ENCODE measurements at regions not wholly inside any gene's neighbourhood (a gene's known extent, or its start where the extent isn't known, plus 50 kb on each side); places are given as distances from the start of the nearest gene placed in this dataset.

- ATAC-seq = peak; percentile 24; the same call in 1 of the 3 replicates
Observed at GRCh38 chr4:176383273-176384077, 63.7 kb downstream of the SPCS3 start.

DNA sequence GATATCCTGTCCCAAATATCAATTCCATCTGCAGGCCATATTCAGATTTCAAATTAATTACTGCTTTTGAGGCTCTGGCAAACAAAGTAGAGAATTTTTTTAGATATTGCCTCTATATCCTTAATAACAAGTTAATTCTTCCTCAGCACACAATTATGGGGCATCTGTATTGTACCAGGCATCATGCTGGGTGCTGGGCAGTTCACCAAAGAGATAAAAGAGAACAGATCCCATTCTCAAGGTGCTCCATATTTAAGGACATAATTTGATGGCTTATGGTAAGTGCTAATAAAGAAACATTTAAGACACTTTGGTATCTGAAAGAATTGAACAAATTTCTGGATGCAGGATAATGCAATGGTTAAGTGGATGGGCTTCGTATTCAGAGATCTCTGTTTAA is 65.8 kb downstream of the SPCS3 start:
- no peak for ATAC-seq
- TF ChIP-seq ARNTL (CRISPR knock-in tag; IDR thresholded peaks at IDR 0.05; ENCODE audit: borderline replicate concordance, low read depth) = no peak
- TF ChIP-seq, protein P1, sequence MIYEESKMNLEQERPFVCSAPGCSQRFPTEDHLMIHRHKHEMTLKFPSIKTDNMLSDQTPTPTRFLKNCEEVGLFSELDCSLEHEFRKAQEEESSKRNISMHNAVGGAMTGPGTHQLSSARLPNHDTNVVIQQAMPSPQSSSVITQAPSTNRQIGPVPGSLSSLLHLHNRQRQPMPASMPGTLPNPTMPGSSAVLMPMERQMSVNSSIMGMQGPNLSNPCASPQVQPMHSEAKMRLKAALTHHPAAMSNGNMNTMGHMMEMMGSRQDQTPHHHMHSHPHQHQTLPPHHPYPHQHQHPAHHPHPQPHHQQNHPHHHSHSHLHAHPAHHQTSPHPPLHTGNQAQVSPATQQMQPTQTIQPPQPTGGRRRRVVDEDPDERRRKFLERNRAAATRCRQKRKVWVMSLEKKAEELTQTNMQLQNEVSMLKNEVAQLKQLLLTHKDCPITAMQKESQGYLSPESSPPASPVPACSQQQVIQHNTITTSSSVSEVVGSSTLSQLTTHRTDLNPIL (CRISPR knock-in tag; IDR thresholded peaks at IDR 0.05; ENCODE audit: low read depth) = no peak
- no peak for TF ChIP-seq ISL1 (CRISPR knock-in tag; IDR thresholded peaks at IDR 0.05)
- no peak for TF ChIP-seq TCF4 (CRISPR knock-in tag; IDR thresholded peaks at IDR 0.05; ENCODE audit: borderline replicate concordance)
- no peak for TF ChIP-seq ZC3H10 (CRISPR knock-in tag; IDR thresholded peaks at IDR 0.05)
- TF ChIP-seq GLIS3 (CRISPR knock-in tag; IDR thresholded peaks at IDR 0.05) = no peak
- TF ChIP-seq ZFP3 (CRISPR knock-in tag; IDR thresholded peaks at IDR 0.05) = no peak
- TF ChIP-seq PPARA (CRISPR knock-in tag; IDR thresholded peaks at IDR 0.05; ENCODE audit: borderline replicate concordance) = no peak
- TF ChIP-seq ZNF8 (CRISPR knock-in tag; IDR thresholded peaks at IDR 0.05) = no peak
- no peak for TF ChIP-seq TSHZ2 (CRISPR knock-in tag; IDR thresholded peaks at IDR 0.05)
- no peak for TF ChIP-seq POU6F1 (CRISPR knock-in tag; IDR thresholded peaks at IDR 0.05; ENCODE audit: borderline replicate concordance, low read depth)
- TF ChIP-seq CSDC2 (CRISPR knock-in tag; IDR thresholded peaks at IDR 0.05) = no peak
- no peak for TF ChIP-seq ZFP30 (CRISPR knock-in tag; IDR thresholded peaks at IDR 0.05)
- TF ChIP-seq BACH2 (CRISPR knock-in tag; IDR thresholded peaks at IDR 0.05; ENCODE audit: borderline replicate concordance) = no peak
- no peak for TF ChIP-seq RARB (CRISPR knock-in tag; IDR thresholded peaks at IDR 0.05)
- TF ChIP-seq ZNF70 (CRISPR knock-in tag; IDR thresholded peaks at IDR 0.05) = no peak
- TF ChIP-seq ESRRG (CRISPR knock-in tag; IDR thresholded peaks at IDR 0.05) = no peak

More at GRCh38 chr4:176383273-176384077, 63.7 kb downstream of the SPCS3 start:
- TF ChIP-seq ESRRG (CRISPR knock-in tag; IDR thresholded peaks at IDR 0.05) (no peak), ZNF70 (CRISPR knock-in tag; IDR thresholded peaks at IDR 0.05) (no peak), GLIS3 (CRISPR knock-in tag; IDR thresholded peaks at IDR 0.05) (no peak)

- ATAC-seq = no peak
- no peak for TF ChIP-seq ZFP30 (CRISPR knock-in tag; IDR thresholded peaks at IDR 0.05)
- TF ChIP-seq POU6F1 (CRISPR knock-in tag; IDR thresholded peaks at IDR 0.05; ENCODE audit: borderline replicate concordance, low read depth) = no peak
- no peak for TF ChIP-seq CSDC2 (CRISPR knock-in tag; IDR thresholded peaks at IDR 0.05)
- TF ChIP-seq GLIS3 (CRISPR knock-in tag; IDR thresholded peaks at IDR 0.05) = no peak
- TF ChIP-seq ZFP3 (CRISPR knock-in tag; IDR thresholded peaks at IDR 0.05) = no peak
- TF ChIP-seq, protein P1 (CRISPR knock-in tag; IDR thresholded peaks at IDR 0.05; ENCODE audit: low read depth) = no peak
- no peak for TF ChIP-seq TSHZ2 (CRISPR knock-in tag; IDR thresholded peaks at IDR 0.05)
- TF ChIP-seq ESRRG (CRISPR knock-in tag; IDR thresholded peaks at IDR 0.05) = no peak
- no peak for TF ChIP-seq PATZ1 (CRISPR knock-in tag; IDR thresholded peaks at IDR 0.05; ENCODE audit: borderline replicate concordance)
- TF ChIP-seq, protein P2, sequence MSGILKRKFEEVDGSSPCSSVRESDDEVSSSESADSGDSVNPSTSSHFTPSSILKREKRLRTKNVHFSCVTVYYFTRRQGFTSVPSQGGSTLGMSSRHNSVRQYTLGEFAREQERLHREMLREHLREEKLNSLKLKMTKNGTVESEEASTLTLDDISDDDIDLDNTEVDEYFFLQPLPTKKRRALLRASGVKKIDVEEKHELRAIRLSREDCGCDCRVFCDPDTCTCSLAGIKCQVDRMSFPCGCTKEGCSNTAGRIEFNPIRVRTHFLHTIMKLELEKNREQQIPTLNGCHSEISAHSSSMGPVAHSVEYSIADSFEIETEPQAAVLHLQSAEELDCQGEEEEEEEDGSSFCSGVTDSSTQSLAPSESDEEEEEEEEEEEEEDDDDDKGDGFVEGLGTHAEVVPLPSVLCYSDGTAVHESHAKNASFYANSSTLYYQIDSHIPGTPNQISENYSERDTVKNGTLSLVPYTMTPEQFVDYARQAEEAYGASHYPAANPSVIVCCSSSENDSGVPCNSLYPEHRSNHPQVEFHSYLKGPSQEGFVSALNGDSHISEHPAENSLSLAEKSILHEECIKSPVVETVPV (CRISPR knock-in tag; IDR thresholded peaks at IDR 0.05) = no peak
- no peak for TF ChIP-seq RARB (CRISPR knock-in tag; IDR thresholded peaks at IDR 0.05)
- TF ChIP-seq SNAI2 (CRISPR knock-in tag; IDR thresholded peaks at IDR 0.05) = no peak
- TF ChIP-seq ZC3H10 (CRISPR knock-in tag; IDR thresholded peaks at IDR 0.05) = no peak
- no peak for TF ChIP-seq ZNF70 (CRISPR knock-in tag; IDR thresholded peaks at IDR 0.05)
- no peak for TF ChIP-seq PPARA (CRISPR knock-in tag; IDR thresholded peaks at IDR 0.05; ENCODE audit: borderline replicate concordance)
Observed at GRCh38 chr4:176387571-176387970, 67.8 kb downstream of the SPCS3 start.

Measured in SK-N-SH treated with all-trans-retinoic acid at 6 μM for 48 hours (cell line).